GM18520 (cell line): ENCODE measurements at regions not wholly inside any gene's neighbourhood (a gene's known extent, or its start where the extent isn't known, plus 50 kb on each side); places are given as distances from the start of the nearest gene placed in this dataset.

Experiments used
- ATAC-seq: cut with Tn5 transposase; IDR thresholded peaks from one replicate; pipeline ENCODE4 v1.9.1; 2021; ENCODE audit not compliant: unreplicated experiment

- peak; percentile 44 for ATAC-seq
Observed at GRCh38 chr12:98418357-98419075, 96.9 kb upstream of the TMPO start.

- no peak for ATAC-seq
Observed at GRCh38 chr12:98419081-98419794, 96.2 kb upstream of the TMPO start.

GRCh38 chr12:98419795-98420404 is 95.5 kb upstream of the TMPO start:
- ATAC-seq: no peak

- no peak for ATAC-seq
Observed at GRCh38 chr12:98420461-98420860, 94.9 kb upstream of the TMPO start.

- ATAC-seq: no peak
Observed at GRCh38 chr12:98421316-98421715, 94.1 kb upstream of the TMPO start.

GRCh38 chr12:98422359-98422758 is 93.0 kb upstream of the TMPO start:
- ATAC-seq: no peak

- ATAC-seq: no peak
Observed at GRCh38 chr12:98422812-98423211, 92.6 kb upstream of the TMPO start.

- ATAC-seq: no peak
Observed at GRCh38 chr12:98423963-98424362, 91.4 kb upstream of the TMPO start.

- no peak for ATAC-seq
Observed at GRCh38 chr12:98424726-98425401, 90.5 kb upstream of the TMPO start.

GRCh38 chr12:98425859-98426258 is 89.5 kb upstream of the TMPO start:
- ATAC-seq: no peak

- ATAC-seq: no peak
Observed at GRCh38 chr12:98431089-98431488, 84.3 kb upstream of the TMPO start.

GRCh38 chr12:98437166-98437565 is 78.2 kb upstream of the TMPO start:
- no peak for ATAC-seq

GRCh38 chr12:98437806-98438595 is 77.4 kb upstream of the TMPO start:
- ATAC-seq: no peak

GRCh38 chr12:98438656-98439230 is 76.6 kb upstream of the TMPO start:
- no peak for ATAC-seq

GRCh38 chr12:98439471-98439951 is 75.9 kb upstream of the TMPO start:
- no peak for ATAC-seq

GRCh38 chr12:98439981-98440581 is 75.3 kb upstream of the TMPO start:
- no peak for ATAC-seq

GRCh38 chr12:98446060-98446459 is 69.3 kb upstream of the TMPO start:
- no peak for ATAC-seq

- no peak for ATAC-seq
Observed at GRCh38 chr12:98446682-98447081, 68.7 kb upstream of the TMPO start.

- no peak for ATAC-seq
Observed at GRCh38 chr12:98449584-98449983, 65.8 kb upstream of the TMPO start.

- ATAC-seq: no peak
Observed at GRCh38 chr12:98453070-98453469, 62.3 kb upstream of the TMPO start.
